Hematopoietic multipotent progenitor cell treated with erythropoietin and hydrocortisone succinate and interleukin-3 and kit ligand, for 6 days (in vitro differentiated cells): ENCODE measurements at regions not wholly inside any gene's neighbourhood (a gene's known extent, or its start where the extent isn't known, plus 50 kb on each side); places are given as distances from the start of the nearest gene placed in this dataset.
"Not testable (repeated sequence)": the region's sequence is repeated elsewhere in the genome, so short reads cannot be mapped to it uniquely, and the experiment has no call there.

Experiments
- DNase-seq: peaks from one replicate; pipeline ENCODE4 v3.0.0-alpha.2; 2015

DNA sequence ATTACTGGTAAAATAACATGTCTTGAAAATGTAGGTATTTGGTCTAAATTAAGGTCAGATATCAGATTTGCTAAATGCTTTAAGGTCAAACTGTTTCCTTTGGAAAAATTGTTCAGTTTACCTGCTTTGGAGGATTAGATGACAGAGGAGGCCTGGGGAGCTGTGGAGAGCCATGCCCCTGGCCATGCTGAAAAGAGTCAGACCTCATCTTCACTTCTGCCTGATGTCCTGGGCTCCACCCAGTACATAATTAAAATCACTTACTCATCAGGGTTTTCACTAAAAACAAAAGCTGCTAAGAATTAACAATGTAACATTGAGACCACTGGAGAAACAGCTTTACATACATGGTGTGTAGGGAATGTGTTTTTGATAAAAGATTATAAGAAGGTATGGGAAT is 60.8 kb upstream of the UNC93A start:
- no peak for DNase-seq

DNA sequence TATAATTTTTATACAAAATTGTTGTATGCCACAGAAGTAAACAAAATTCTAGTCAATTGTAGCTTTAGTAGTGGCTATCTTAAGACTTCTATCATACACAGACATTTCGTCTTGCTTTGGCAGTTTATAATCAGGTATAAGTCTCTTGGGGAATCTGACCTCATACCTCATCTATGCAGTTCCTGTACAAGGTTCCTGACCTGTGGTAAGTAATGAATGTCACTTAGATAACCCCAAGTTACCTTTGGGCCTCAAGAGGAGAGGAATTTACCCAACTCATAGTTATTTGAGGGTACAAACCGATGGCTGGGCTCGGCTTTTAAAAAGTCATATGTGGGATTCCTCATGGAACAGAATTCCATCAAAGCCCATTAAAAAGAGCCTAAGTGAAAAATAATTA is 58.8 kb upstream of the UNC93A start:
- no peak for DNase-seq

DNA sequence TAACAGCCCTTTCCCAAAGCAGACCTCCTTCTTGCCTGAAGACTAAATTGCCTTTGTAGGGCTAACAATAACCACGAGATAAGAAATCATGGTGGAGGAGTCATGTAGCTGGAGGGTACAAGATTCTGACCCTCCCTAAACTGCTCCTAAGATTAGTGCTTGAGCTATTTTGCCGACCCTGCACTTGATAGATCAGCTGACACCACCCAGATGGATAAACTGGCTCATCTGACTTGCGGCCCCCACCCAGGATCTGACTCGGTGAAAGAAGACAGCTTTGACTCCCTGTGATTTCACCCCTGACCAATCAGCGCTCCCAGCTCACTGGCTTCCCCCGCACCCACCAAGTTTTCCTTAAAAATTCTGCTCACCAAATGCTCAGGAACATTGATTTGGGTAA is 57.6 kb upstream of the UNC93A start:
- DNase-seq = no peak

DNA sequence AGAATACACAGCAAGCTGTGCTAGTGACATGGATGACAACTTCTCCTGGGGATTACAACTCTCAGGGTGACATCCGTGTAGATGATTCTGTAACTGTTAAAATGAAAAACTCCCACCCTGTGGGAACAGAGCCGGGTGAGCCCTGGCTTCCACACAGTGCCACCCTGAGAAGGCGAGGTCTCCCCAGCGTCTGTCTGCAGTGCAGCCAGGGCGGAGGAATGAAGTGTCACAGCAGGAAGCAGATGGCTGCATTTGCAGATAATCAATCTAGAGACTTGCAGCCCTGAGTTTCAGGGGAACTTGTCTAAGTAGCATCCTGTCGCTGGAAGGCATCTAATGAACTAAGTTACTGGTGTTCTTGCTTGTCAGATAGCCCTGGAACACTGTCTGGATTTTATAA is 56.5 kb upstream of the UNC93A start:
- not testable (repeated sequence) for DNase-seq

DNA sequence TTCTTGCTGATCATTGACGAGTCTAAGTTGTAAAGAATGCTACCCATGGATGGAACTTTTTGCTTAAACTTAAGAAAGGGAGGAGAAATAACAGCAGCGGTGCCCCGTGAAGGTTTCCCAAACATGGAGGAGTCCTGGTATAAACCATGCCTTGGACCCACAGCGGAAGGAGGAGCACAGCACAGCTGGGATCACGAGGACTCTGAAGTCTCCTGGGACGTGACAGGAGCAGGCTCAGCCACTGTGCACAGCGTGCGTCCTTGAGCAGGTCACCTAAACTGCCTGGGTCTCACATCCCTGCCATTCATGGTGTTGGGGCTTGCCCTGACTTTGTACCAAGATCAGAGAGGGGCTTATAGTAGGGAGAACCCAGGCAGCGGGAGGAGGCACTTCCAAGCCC is 56.1 kb upstream of the UNC93A start:
- DNase-seq = no peak

DNA sequence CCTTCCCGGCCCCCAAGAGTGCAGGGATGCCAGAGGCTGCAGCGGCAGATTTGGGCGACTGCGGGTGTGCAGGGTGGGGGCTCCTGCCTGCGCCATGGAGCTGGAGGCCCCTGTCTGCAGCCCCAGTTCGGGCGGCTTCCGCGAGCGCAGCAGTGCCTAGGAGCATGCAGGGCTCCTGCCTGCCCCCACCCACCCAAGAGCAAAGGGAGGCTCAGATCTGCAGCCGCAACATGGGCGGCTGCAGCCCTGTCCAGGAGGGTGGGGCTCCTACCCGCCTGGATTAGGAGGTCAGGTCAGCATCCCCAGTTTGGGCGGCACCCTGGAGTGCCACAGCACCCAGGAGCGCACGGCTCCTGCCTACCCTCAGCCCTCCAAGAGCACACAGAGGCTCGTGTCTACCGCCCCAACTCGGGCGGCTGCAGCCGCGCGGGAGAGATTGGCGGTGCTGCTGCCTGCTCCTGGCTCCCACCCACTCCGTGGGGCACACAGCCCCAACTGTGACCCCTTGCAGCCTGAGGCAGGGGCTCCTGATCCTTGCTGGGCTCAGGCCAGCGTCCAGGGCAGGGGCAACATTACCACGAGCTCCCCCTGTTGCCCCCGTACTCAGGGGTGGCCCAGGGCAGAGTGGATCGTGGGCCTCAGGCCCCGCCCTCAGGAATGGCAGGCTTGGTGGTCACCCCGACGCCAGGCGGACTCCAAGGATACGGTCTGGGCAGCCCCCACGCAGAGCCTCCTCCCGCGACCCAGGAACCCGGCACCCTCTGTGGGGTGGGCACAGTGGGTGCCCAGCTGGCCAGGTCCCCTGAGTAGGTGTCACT is 55.5 kb upstream of the UNC93A start:
- DNase-seq = no peak

DNA sequence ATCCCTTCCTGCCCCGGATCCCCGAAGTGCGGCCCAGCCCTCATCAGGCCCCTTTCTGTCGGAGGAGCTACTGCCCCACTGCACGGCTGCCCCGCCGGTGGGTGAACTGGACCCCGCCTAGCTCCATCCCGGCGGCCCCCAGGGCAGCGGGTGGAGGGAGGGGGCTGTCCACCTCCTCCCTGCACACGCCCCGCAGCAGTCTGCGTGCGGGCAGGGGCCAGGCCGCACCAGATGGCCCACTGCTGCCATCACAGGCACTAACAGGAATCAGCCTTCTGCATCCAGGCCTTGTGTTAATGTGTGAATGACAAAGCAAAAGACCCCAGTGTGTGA is 54.9 kb upstream of the UNC93A start:
- no peak for DNase-seq

DNA sequence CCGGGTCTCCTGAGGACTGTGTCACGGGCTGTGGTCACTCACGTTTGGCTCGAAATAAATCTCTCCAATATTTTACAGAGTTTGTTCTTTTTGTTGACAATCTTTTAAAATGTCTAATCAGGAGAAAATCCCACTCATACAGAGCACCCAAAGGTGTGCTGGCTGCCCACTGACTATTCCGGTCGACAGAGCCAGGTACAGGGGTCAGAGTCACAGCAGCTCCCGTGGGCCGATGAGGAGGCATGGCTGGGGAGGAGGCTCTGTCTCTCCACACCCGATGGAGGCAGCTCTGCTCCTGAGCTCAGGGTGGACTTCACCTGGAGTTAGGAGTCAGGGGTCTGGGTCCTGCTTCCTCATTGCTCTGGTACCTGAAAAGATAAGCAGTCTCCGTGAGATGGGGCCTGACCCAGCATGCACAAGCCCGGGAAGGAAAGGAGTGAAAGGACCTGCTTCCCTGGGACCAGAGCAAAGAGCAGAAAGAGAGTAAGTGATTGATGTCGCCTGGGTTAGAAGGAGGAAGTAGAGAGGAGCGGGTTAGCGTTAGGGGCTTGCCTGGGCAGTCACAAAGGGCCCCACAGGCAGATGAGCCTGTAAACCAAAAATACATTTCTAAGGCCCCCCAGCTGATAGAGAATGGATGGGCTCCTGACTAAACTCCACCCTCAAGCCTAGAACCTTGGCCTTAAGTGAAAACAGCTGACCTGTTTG is 53.5 kb upstream of the UNC93A start:
- no peak for DNase-seq

DNA sequence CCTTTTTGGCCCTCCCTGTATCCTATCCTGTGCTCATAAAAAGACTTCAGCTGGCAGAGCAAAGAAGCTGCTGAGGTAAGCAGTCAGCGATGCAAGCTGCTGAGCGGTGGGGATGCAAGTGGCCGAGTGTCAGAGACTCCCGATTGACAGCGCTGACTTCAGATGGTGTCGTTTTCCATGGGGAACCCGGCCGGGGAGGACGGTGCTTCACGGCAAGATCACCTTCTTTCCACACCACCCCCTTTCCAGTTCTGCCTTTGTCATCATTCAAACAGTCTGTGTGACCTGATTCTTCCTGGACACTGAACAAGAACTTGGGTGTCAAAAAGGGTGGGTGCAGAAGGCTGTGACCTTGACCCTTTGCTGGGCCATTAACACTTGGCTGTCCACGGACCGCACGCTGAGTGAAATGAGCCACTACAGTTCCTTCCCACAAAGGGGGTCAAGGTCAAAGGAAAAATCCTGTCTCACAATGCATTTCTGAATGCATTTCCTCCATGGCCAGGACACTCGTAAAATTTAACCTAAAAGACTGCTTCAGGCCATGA is 52.9 kb upstream of the UNC93A start:
- no peak for DNase-seq

DNA sequence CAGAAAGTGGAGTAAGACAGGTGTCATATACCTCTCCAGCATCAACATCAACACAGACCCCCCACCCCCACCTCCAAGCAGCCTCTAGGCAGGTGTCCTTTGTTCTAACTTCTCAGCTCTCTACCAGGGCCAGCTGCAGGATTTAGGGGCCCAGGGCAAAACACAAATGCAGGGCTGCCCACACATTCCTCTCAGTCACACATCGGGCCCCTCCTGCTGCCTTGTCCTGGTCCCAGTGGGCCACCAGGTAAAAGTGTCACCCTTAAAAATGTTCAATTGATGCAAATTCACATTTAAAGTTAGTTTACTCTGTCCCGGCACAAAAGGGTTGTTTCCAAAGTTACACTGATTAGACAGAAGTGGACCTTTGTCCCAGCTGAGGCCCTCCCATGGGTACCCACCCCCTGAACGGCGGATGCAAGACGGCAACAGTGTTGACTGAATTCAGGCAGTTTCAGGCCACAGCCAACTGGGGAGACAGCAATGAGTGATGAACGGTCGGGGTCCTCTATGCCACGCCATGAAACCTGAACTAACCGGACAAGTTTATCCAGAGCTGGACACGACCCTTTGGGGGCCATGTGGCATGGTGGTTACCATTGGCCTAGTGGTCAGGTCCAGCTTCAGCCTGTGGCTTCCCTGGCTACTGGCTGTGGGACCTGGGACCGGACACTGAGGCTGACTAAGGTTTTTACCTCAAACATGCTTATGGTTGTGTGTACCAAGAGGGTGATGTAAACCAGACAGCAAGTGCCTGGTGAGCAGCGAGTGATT is 52.2 kb upstream of the UNC93A start:
- no peak for DNase-seq

DNA sequence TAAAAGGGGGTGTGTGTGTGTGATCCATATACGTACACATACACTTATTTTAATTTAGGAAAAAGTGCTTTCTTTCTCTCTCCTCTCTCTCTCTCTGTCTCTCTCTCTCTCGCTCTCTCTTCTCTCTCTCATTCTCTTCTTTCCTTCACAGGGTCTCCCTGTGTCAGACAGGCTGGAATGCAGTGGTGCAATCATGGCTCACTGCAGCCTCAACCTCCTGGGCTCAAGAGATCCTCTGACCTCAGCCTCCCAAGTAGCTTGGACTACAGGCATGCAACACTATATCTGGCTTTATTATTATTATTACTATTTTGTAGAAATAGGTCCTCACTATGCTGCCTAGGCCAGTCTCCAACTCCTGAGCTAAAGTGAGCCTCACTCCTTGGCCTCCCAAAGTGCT is 51.6 kb upstream of the UNC93A start:
- not testable (repeated sequence) for DNase-seq

DNA sequence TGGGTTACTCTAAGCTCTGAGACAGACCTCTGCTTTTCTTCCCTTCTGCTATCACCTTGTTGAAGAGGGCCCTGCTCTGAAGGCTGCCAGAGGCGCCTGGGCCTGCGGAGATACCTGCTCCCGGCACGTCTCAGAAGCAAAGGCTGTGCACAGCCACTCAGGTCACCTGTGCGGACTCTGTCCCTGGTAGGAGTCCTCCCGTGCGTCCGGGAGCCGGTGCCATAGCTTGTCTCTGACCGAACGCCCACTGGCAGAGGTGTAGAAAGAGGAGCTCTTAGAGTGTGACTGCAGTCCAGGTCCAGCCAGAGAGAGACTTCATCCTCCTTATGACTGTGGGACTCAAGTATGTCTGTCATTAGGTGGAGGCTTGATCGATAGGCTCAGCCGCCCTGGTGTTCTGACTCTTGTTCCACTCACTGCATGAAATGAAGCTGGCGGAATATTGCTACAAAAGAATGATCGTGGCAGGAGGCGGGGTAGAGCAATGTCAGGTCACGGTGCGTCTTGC is 51.0 kb upstream of the UNC93A start:
- DNase-seq = no peak
